MG63 (cell line): ENCODE measurements at regions not wholly inside any gene's neighbourhood (a gene's known extent, or its start where the extent isn't known, plus 50 kb on each side); places are given as distances from the start of the nearest gene placed in this dataset.
"Not testable (repeated sequence)": the region's sequence is repeated elsewhere in the genome, so short reads cannot be mapped to it uniquely, and the experiment has no call there.

Experiments used
- DNase-seq: peaks from one replicate; pipeline ENCODE4 v3.0.0-alpha.2; 2020
- H3K27me3 ChIP-seq: fragments of 250-450 bp; sonication (Bioruptor Pico); 2 replicates; pipeline ENCODE4 v1.5.1; 2020; ENCODE audit warnings: mild to moderate bottlenecking, moderate library complexity
- H3K36me3 ChIP-seq: fragments of 250-450 bp; sonication (Bioruptor Pico); 2 replicates; pipeline ENCODE4 v1.5.1; 2020; ENCODE audit warnings: mild to moderate bottlenecking, moderate library complexity
- H3K4me3 ChIP-seq: fragments of 250-450 bp; sonication (Bioruptor Pico); 2 replicates; pipeline ENCODE4 v1.5.1; 2020; ENCODE audit warnings: mild to moderate bottlenecking, moderate library complexity
- H3K9me3 ChIP-seq: fragments of 250-450 bp; sonication (Bioruptor Pico); 2 replicates; pipeline ENCODE4 v1.5.1; 2020; ENCODE audit warnings: mild to moderate bottlenecking, moderate library complexity

DNA sequence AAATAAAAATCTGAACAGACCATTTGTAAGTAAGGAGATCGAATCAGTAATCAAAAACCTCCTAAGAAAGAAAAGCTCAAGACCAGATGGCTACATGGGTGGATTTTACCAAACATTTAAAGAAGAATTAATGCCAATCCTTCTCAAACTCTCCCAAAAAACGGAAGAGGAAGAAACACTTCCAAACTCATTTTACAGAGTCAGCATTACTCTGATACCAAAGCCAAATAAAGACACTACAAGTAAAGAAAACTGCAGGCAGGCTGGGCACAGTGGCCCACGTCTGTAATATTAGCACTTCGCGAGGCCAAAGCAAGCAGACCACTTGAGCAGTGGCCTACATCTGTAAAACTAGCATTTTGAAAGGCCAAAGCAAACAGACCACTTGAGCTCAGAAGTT, 159.8 kb downstream of the DPY19L2 start:
- Histone ChIP-seq H3K4me3 (no peak overlapping the region), H3K27me3 (no peaks in the 10 kb centered on the region), H3K36me3 (no peaks in the 10 kb centered on the region), H3K9me3 (no peaks in the 10 kb centered on the region)
- no peak for DNase-seq

DNA sequence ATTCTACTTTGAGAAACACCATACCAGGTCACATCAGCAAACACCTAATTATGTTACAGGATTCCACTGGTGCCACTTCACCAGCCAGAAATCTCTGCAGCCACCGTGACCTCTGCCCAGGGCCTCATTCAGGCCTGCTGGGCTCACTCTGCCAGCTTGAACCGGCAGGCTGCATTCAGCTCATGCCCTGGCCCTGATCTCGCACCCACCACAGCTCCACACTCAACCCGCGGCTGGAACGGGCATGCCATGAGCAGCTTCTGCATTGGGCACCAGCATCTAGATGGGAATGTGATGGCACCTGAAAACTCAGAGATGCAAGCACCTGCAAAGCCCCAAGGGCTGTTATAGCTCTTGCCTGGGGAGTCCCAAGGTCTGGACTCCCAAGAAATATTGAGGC, 168.7 kb downstream of the DPY19L2 start:
- no peaks in the 10 kb centered on the region for H3K9me3 ChIP-seq
- no peaks in the 10 kb centered on the region for H3K36me3 ChIP-seq
- H3K27me3 ChIP-seq = no peaks in the 10 kb centered on the region
- no peak for DNase-seq
- no peak overlapping the region for H3K4me3 ChIP-seq

DNA sequence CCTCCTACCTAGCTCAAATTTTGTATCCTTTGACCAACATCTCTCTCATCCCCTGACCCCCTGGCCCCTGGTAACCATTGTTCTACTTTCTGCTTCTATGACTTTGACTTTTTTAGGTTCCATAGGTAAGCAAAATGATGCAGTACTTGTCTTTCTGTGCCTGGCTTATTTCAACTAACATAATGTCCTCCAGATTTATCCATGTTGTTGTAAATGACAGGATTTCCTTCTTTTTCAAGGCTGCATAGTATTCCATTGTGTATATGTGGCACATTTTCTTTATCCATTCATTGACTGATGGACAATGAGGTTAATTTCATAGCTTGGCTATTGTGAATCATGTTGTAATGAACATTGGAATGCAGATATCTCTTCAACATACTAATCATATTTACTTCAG, 170.1 kb downstream of the DPY19L2 start:
- no peaks in the 10 kb centered on the region for H3K27me3 ChIP-seq
- H3K36me3 ChIP-seq = no peaks in the 10 kb centered on the region
- no peak for DNase-seq
- H3K4me3 ChIP-seq = no peak overlapping the region
- no peaks in the 10 kb centered on the region for H3K9me3 ChIP-seq

DNA sequence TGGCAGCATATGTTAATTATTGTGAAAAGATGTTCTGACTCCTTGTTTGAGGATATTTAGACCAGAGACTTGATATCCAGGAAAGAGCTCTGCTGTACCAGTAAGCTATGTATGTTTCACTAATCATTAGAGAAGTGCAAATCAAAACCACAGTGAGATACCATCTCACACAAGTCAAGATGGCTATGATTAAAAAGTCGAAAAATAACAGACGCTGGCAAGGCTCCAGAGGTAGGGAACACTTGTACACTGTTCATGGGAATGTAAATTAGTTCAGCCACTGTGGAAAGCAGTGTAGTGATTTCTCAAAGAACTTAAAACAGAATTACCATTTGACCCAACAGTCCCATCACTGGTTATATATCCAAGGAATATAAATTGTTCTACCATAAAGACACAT, 171.6 kb downstream of the DPY19L2 start:
- DNase-seq = no peak
- Histone ChIP-seq H3K27me3 (no peaks in the 10 kb centered on the region), H3K36me3 (no peaks in the 10 kb centered on the region), H3K9me3 (no peaks in the 10 kb centered on the region), H3K4me3 (no peak overlapping the region)

DNA sequence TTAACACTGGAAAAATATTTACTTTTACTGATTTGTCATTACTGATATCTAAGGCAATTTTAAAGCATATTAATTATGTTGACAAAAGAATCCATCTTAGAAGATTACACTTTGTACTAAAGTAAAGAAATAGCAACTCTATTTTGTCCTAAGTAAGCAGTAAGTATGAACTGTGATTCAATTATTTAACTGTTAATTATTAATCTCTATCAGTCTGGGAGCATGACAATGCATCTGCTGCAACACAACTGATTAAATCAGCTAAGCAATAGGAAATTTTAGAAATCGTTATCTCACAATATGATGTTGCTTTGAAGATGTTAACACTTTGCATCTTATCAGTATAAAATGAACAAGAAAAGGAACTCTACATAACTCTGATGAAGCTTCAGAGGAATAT, 172.3 kb downstream of the DPY19L2 start:
- Histone ChIP-seq H3K4me3 (no peak overlapping the region), H3K9me3 (no peaks in the 10 kb centered on the region), H3K36me3 (no peaks in the 10 kb centered on the region), H3K27me3 (no peaks in the 10 kb centered on the region)
- DNase-seq = no peak

DNA sequence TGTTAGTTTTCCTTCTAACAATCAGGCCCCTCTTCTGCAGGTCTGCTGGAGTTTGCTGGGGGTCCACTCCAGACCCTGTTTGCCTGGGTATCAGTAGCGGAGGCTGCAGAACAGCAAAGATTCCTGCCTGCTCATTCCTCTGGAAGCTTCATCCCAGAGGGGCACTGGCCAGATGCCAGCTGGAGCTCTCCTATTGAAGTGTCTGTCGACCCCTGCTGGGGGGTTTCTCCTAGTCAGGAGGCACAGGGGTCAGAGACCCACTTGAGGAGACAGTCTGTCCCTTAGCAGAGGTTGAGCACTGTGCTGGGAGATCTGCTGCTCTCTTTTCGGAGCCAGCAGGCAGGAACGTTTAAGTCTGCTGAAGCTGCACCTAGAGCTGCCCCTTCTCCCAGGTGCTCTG, 174.9 kb downstream of the DPY19L2 start:
- H3K4me3 ChIP-seq, DNase-seq, H3K9me3 ChIP-seq, H3K27me3 ChIP-seq, H3K36me3 ChIP-seq: not testable (repeated sequence)

DNA sequence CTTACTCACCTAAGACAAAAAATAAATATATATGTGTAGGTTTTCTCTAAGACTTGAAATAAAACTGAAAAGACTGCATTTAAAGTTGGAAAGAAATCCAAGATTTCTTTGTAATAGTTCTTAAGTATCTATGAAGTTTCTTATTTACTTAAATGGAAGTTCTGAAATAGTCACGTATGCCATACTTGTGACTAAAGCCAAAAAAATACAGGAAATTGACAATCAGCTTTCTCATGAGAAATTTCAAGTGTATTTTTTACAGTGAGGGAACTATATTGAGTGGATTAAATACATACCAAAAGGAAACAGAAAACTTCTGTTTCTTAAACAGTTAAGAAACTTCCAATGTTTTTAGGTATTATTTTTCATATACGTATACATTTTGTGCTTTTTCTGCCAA, 188.1 kb downstream of the DPY19L2 start:
- DNase-seq = no peak
- Histone ChIP-seq H3K27me3 (no peaks in the 10 kb centered on the region), H3K36me3 (no peaks in the 10 kb centered on the region), H3K4me3 (no peak overlapping the region), H3K9me3 (no peaks in the 10 kb centered on the region)

DNA sequence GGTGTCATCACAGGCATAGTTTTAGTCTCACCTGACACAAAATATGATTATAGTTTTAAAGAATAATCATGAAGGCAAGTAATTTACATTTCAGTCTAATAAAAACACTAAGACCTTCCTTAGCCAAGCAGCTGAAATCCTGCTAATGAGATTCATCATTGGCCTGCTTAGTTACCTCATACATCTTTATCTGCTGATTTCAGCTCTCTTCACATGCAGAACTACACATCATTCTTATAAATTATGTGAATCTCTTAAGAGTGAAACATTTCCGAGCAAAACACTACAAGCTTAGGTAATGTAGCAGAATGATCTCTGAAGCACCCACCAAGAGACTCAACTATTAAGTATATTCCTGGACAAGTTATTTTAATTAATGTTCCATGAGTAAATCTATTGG, 198.1 kb downstream of the DPY19L2 start:
- Histone ChIP-seq H3K9me3 (no peaks in the 10 kb centered on the region), H3K36me3 (no peaks in the 10 kb centered on the region), H3K27me3 (no peaks in the 10 kb centered on the region), H3K4me3 (no peak overlapping the region)
- no peak for DNase-seq

DNA sequence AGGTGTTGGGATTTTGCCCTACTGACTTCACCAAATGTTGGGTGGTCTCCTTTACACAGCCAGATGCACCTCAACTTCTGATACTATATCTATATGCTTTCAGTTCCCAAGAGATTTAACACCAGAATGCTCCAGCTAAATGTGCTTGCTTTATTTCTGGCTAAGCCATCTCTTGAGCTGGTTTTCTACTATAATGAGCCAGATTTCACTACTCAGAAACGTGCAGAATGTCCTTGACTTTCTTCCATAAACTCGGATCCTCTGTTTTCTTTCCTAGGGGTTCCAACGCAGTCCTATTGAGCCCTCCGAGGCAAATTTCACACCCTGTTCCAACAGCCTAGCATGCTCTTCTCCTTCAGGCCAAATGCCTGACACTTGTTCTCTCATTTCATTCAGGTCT, 200.3 kb downstream of the DPY19L2 start:
- no peak overlapping the region for H3K4me3 ChIP-seq
- no peaks in the 10 kb centered on the region for H3K36me3 ChIP-seq
- no peaks in the 10 kb centered on the region for H3K9me3 ChIP-seq
- DNase-seq = no peak
- no peaks in the 10 kb centered on the region for H3K27me3 ChIP-seq

DNA sequence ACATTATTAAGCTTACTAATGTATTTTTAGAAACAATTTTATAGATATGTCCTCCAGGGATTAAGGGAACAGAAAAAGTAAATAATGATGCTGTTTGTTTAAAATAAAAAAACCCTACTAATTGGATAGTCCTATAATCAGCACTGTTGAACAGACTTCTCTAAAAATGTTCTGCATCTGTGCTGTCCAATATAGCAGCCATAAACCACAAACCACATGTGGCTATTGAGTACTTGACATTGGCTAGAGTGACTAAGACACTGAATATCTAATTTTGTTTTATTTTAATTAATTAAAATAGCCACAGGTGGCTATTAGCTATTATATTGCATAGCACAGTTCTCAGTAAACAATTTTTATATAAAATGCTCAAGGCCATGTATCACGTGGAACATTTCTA, 210.4 kb downstream of the DPY19L2 start:
- H3K4me3 ChIP-seq = no peak overlapping the region
- H3K9me3 ChIP-seq = no peaks in the 10 kb centered on the region
- H3K27me3 ChIP-seq = no peaks in the 10 kb centered on the region
- no peak for DNase-seq
- no peaks in the 10 kb centered on the region for H3K36me3 ChIP-seq

DNA sequence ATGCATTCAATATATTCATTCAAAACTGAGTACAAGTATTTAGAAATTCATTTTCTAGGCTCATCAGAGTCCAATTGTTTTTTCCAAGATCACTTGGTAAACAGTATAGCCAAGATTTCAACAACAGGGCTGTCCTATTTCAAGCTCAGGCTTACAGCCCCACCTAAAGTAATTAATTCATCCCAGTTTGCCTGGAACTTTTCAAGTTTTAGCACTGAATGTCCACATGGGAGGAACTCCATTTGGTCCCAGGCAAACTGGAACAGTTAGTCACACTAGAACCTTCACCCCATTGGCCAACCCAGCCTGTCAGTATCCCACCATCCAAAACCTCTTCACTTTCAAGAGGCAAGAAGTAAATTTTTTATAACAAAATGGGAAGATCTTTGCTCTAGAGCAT, 210.9 kb downstream of the DPY19L2 start:
- H3K36me3 ChIP-seq = no peaks in the 10 kb centered on the region
- H3K4me3 ChIP-seq = no peak overlapping the region
- no peak for DNase-seq
- H3K9me3 ChIP-seq = no peaks in the 10 kb centered on the region
- H3K27me3 ChIP-seq = no peaks in the 10 kb centered on the region

DNA sequence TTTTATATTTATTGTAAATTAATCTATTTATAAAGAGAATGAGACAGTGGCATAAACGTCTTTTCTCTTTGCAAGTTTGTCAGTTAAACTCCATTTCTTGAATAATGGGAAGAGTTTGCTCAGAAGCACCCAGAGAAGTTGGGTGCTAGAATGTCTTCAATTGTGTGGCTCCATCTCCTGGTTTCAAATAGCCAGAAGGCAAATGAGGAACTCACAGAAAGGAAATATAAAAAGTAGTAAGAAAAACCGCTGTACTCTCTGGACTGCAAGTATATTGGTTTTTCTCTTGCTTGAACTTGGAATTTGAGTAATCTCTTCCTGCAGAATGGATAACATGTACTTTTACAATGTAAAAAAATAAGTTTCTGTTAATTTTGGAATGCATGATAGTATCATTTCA, 217.5 kb downstream of the DPY19L2 start:
- Histone ChIP-seq H3K27me3 (no peaks in the 10 kb centered on the region), H3K4me3 (no peak overlapping the region), H3K36me3 (no peaks in the 10 kb centered on the region), H3K9me3 (no peaks in the 10 kb centered on the region)
- DNase-seq = no peak

DNA sequence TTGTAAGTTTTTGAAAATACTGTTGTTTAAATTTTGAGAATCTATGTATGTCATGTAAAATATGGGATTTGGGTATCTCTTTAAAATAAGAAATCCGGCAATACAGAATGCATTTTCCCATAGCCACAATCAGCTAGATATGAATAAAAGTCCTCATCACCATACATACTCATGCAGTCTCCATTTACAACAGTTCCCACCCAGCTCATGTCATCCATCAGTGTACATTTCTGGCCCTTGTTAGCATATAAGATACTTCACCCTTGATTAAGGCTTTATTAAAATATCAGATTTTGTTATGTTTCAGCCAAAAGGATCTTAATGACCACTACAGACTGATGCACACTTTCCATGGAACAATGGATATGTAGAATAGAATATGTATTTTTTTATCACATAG, 218.0 kb downstream of the DPY19L2 start:
- H3K4me3 ChIP-seq = no peak overlapping the region
- peaks cover 3% of the 10 kb centered on the region; the same call in 1 of the 2 replicates for H3K27me3 ChIP-seq
- no peak for DNase-seq

DNA sequence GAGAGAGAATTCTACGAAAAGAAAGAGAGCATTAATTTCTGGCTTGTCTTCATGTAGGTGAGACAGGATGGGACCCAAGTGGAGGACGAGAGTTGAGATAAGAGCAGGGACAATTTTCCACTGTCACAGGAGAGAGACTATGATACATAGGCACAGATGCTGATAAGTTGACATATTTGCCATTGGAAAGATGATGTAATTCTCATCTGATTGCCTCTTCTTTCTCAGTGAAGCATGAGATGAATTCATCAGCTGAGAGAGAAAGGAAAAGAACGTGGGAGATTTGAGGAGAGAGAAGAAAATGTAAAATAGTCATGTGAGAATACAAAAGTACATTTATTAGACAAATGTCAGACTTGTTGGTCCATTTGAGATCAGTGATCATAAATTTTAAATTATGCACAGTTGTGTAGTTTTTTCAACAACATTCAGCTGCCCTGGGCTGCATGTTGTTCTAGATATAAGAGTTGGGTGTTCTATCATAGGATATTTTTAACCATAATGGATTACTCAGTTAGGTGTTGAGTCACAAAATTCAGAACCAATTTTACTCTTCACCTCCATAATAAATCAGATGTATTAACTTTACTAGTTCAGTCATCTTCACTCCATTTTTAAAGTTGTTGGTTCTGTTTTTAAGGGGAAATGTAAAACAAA, 222.9 kb downstream of the DPY19L2 start:
- Histone ChIP-seq H3K27me3 (peaks cover 5% of the 10 kb centered on the region; the same call in 1 of the 2 replicates), H3K36me3 (no peaks in the 10 kb centered on the region), H3K9me3 (no peaks in the 10 kb centered on the region), H3K4me3 (no peak overlapping the region)
- DNase-seq = no peak

More for the DNA sequence above, 218.0 kb downstream of the DPY19L2 start:
- Histone ChIP-seq H3K9me3 (no peaks in the 10 kb centered on the region), H3K36me3 (no peaks in the 10 kb centered on the region)

DNA sequence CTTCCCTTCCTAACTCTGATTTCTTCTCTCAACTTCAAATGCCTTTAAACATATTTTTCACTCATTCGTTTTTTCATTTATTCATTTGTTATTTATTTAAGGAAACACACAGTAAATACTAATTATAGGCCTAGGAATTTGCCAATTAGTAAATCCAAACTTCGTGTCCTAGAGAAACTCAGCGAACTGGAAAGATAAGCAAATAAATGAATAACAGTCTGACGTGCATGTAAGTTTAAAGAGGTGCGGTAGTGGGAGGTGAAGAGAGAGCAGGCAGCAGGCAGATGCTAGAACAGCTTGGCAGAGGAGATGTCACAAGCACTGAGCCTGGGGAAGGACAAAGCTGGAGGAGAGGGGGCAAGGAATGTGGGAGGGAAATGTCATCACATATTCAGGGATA, 228.2 kb downstream of the DPY19L2 start:
- Histone ChIP-seq H3K9me3 (no peaks in the 10 kb centered on the region), H3K27me3 (0 out of 2 replicates have a peak, but pooled peaks cover 2% of the 10 kb centered on the region), H3K36me3 (no peaks in the 10 kb centered on the region), H3K4me3 (no peak overlapping the region)
- DNase-seq = no peak

DNA sequence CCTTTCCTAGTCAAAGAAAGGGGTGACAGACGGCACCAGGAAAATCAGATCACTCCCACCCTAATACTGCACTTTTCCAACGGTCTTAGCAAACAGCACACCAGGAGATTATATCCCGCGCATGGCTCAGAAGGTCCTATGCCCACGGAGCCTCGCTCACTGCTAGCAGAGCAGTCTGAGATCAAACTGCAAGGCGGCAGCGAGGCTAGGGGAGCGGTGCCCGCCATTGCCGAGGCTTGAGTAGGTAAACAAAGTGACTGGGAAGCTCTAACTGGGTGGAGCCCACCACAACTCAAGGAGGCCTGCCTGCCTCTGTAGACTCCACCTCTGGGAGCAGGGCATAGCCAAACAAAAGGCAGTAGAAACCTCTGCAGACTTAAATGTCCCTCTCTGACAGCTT, 233.9 kb downstream of the DPY19L2 start:
- H3K36me3 ChIP-seq, H3K4me3 ChIP-seq: not testable (repeated sequence)

DNA sequence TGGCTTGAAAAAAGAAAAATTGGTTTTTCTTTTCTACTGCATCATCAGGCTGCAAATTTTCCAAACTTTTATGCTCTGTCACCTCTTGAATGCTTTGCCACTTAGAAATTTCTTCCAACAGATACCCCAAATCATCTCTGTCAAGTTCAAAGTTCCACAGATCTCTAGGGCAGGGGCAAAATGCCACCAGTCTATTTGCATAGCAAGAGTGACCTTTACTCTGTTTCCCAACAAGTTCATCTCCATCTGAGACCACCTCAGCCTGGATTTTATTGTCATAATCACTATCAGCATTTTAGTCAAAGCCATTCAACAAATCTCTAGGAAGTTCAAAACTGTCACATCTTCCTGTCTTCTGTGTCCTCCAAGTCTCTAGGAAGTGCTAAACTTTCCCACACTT, 240.3 kb downstream of the DPY19L2 start:
- not testable (repeated sequence) for H3K4me3 ChIP-seq, H3K9me3 ChIP-seq, DNase-seq, H3K36me3 ChIP-seq, H3K27me3 ChIP-seq

More for the DNA sequence above, 233.9 kb downstream of the DPY19L2 start:
- H3K9me3 ChIP-seq, DNase-seq, H3K27me3 ChIP-seq: not testable (repeated sequence)

DNA sequence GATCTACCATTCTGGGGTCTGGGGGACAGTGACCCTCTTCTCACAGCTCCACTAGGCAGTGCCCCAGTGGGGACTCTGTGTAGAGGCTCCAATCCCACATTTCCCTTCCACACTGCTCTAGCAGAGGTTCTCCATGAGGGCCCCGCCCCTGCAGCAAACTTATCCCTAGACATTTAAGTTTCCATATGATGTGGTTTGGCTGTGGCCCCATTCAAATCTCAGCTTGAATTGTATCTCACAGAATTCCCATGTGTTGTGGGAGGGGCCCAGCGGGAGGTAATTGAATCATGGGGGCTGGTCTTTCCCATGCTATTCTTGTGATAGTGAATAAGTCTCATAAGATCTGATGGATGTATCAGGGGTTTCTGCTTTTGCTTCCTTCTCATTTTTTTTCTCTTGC, 241.3 kb downstream of the DPY19L2 start:
- not testable (repeated sequence) for H3K9me3 ChIP-seq, H3K4me3 ChIP-seq, H3K36me3 ChIP-seq, H3K27me3 ChIP-seq
- DNase-seq = peak; percentile 19

DNA sequence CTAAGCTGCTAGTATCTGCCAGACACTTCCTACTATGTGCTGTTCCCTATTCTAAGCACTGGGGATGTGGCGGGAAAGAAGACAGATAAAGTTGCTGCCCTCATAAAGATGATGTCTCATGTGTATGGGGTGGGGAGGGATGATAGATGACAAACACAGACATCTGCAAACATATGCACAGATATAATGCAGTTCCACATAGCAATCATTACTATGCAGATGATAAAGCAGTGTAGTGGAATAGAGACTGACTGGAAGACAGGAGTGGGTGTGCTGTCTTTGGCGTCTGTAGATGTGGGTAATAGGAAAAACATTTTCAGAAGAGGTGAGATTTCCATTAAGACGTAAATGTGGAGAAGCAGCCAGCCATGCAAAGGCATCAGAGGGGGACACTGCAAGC, 243.6 kb downstream of the DPY19L2 start:
- H3K36me3 ChIP-seq = no peaks in the 10 kb centered on the region

More for the DNA sequence above, 243.6 kb downstream of the DPY19L2 start:
- Histone ChIP-seq H3K4me3 (no peak overlapping the region), H3K27me3 (0 out of 2 replicates have a peak, but pooled peaks cover 1% of the 10 kb centered on the region), H3K9me3 (no peaks in the 10 kb centered on the region)
- DNase-seq = no peak
